HG02623 (cell line): ENCODE measurements at regions not wholly inside any gene's neighbourhood (a gene's known extent, or its start where the extent isn't known, plus 50 kb on each side); places are given as distances from the start of the nearest gene placed in this dataset.

Experiments used
- ATAC-seq: cut with Tn5 transposase; IDR thresholded peaks from one replicate; pipeline ENCODE4 v1.9.1; 2021; ENCODE audit warnings: moderate library complexity; ENCODE audit not compliant: unreplicated experiment

- no peak for ATAC-seq
These were observed 54.1 kb upstream of the SPATA13 start for GRCh38 chr13:24106429-24106828.

- ATAC-seq, result no peak
These were observed 52.4 kb upstream of the SPATA13 start for GRCh38 chr13:24107955-24108614.

- ATAC-seq, result no peak
These were observed 51.9 kb upstream of the SPATA13 start for GRCh38 chr13:24108615-24108965.

GRCh38 chr13:24110011-24110410 is 50.5 kb upstream of the SPATA13 start:
- ATAC-seq, result no peak
